K562 (cell line): ENCODE measurements at regions not wholly inside any gene's neighbourhood (a gene's known extent, or its start where the extent isn't known, plus 50 kb on each side); places are given as distances from the start of the nearest gene placed in this dataset.

Experiments
- ATAC-seq: fragments of 200-7000 bp; cut with Tn5 transposase; 3 replicates; pipeline ENCODE4 v1.9.1; 2020; ENCODE audit warnings: moderate library complexity
- BruUV-seq: library from RNA; stranded (reverse); fragments of 400-500 nt; replicated peaks from 2 replicates; lab custom pipeline; 2021; lab: Mats Ljungman, UMichigan
- CTCF ChIA-PET: fragments of 300-600 bp; formaldehyde crosslinking; extraction: SDS; loops from one replicate; lab custom pipeline; 2021; ENCODE audit warnings: low intra/inter-chr PET ratio; lab: Yijun Ruan, JAX
- POLR2A ChIA-PET: fragments of 300-600, 350-650 bp; sonication (Branson Sonifier 250); formaldehyde crosslinking; extraction: SDS; loops from one replicate; lab custom pipeline; 2021; ENCODE audit warnings: antibody characterized with exemption, inconsistent platforms; lab: Yijun Ruan, JAX
- DNase-seq, 4 experiments: peaks; one replicate each; pipeline versions ENCODE4 v3.0.0 to v3.0.0-alpha.2; 2011 to 2018; ENCODE audit warnings: low spot score in 3 of 4, mixed read lengths in 3 of 4; ENCODE audit errors: extremely low read depth in 1 of 4
- FAIRE-seq: peaks from 2 replicates; lab custom pipeline; 2011; peaks lifted over from hg19 to GRCh38; lab: Jason Lieb, UNC
- H2AFZ ChIP-seq: 2 replicates; pipeline ENCODE4 v1.6.0; 2011; ENCODE audit warnings: low read depth, low read length, control low read depth, inconsistent platforms
- H3K27ac ChIP-seq: fragments of 200-600 bp; 3 replicates; pipeline ENCODE4 v1.8.0; 2011; ENCODE audit warnings: low read depth, mild to moderate bottlenecking, control low read depth, inconsistent platforms, low read length, moderate library complexity, mixed read lengths; ENCODE audit errors: extremely low read depth
- H3K27me3 ChIP-seq, 2 experiments: fragments of 300-600 bp in 1 of 2; 2 replicates in 1 of 2; 3 replicates in 1 of 2; pipeline versions ENCODE4 v1.6.0 to v1.8.0; 2011; ENCODE audit warnings: inconsistent platforms in 2 of 2, low read length in 2 of 2, mild to moderate bottlenecking in 1 of 2, mixed read lengths in 1 of 2, moderate library complexity in 1 of 2; ENCODE audit not compliant: control insufficient read depth in 2 of 2, insufficient read depth in 2 of 2
- H3K36me3 ChIP-seq: fragments of 300-600 bp; 3 replicates; pipeline ENCODE4 v1.8.0; 2011; ENCODE audit warnings: mild to moderate bottlenecking, low read length, inconsistent platforms; ENCODE audit not compliant: control insufficient read depth, insufficient read depth
- H3K4me1 ChIP-seq, 2 experiments: fragments of 200-600 bp in 1 of 2; replicated peaks in 1 of 2; 2 replicates in 1 of 2; 3 replicates in 1 of 2; pipeline versions ENCODE4 v1.5.1 to v1.8.0; 2011; ENCODE audit warnings: inconsistent platforms in 2 of 2, low read length in 2 of 2, mild to moderate bottlenecking in 1 of 2, mixed read lengths in 1 of 2, moderate library complexity in 1 of 2; ENCODE audit not compliant: control insufficient read depth in 2 of 2, insufficient read depth in 2 of 2
- H3K4me2 ChIP-seq: 2 replicates; pipeline ENCODE4 v1.6.1; 2011; ENCODE audit warnings: low read length, control low read depth, inconsistent platforms, mixed read lengths; ENCODE audit not compliant: insufficient read depth
- H3K4me3 ChIP-seq: fragments of 200-600 bp; sonication (generic), shearing (Covaris generic); 2 replicates; pipeline ENCODE4 v1.5.1; 2016; ENCODE audit warnings: control low read depth, inconsistent platforms
- H3K79me2 ChIP-seq: fragments of 200-600 bp; 3 replicates; pipeline ENCODE4 v1.8.0; 2011; ENCODE audit warnings: low read length, inconsistent platforms; ENCODE audit not compliant: control insufficient read depth, insufficient read depth
- H3K9ac ChIP-seq, 2 experiments: 2 replicates each; pipeline versions ENCODE4 v1.6.0 to v1.6.1; 2011; ENCODE audit warnings: low read depth in 2 of 2, low read length in 2 of 2, control low read depth in 1 of 2, inconsistent platforms in 1 of 2, mild to moderate bottlenecking in 1 of 2, mixed read lengths in 1 of 2; ENCODE audit not compliant: insufficient read depth in 1 of 2
- H3K9me1 ChIP-seq: one replicate; pipeline ENCODE4 v1.6.0; 2011; ENCODE audit warnings: inconsistent platforms, mild to moderate bottlenecking, low read length, moderate library complexity; ENCODE audit not compliant: control insufficient read depth, insufficient read depth
- H3K9me3 ChIP-seq: replicated peaks from 2 replicates; pipeline ENCODE4 v1.5.1; 2011; ENCODE audit warnings: low read depth, low read length, inconsistent platforms; ENCODE audit not compliant: control insufficient read depth, insufficient read depth
- H4K20me1 ChIP-seq: replicated peaks from 2 replicates; pipeline ENCODE4 v1.6.1; 2011; ENCODE audit warnings: low read length, inconsistent platforms, mixed read lengths; ENCODE audit not compliant: control insufficient read depth, insufficient read depth
- BCL6 ChIP-seq: fragments of 250-450 bp; sonication (Bioruptor Pico); IDR thresholded peaks from 2 replicates; pipeline ENCODE4 v1.4.0; 2020
- CSDE1 ChIP-seq, 2 experiments: fragments of 450-650 bp; IDR thresholded peaks; 2 replicates each; pipeline ENCODE4 v1.6.1; 2016; ENCODE audit warnings: mild to moderate bottlenecking in 1 of 2
- DACH1 ChIP-seq: fragments of 450-650 bp; IDR thresholded peaks from 2 replicates; pipeline ENCODE4 v1.6.1; 2018; ENCODE audit not compliant: partially characterized antibody
- DDX20 ChIP-seq: fragments of 450-650 bp; IDR thresholded peaks from 2 replicates; pipeline ENCODE4 v1.6.1; 2016; ENCODE audit warnings: missing genetic modification characterization, low read depth, mild to moderate bottlenecking, missing compliant biosample characterization, moderate library complexity
- HIVEP1 ChIP-seq: fragments of 250-450 bp; sonication (Bioruptor Pico); IDR thresholded peaks from 2 replicates; pipeline ENCODE4 v1.4.0; 2020; ENCODE audit warnings: mild to moderate bottlenecking
- HNRNPLL ChIP-seq: fragments of 200-400 bp; formaldehyde crosslinking; IDR thresholded peaks from 2 replicates; pipeline ENCODE4 v1.6.1; 2017; ENCODE audit warnings: low read length, low read depth, mild to moderate bottlenecking; ENCODE audit not compliant: poor library complexity, severe bottlenecking
- L3MBTL2 ChIP-seq: fragments of 450-650 bp; IDR thresholded peaks from 2 replicates; pipeline ENCODE4 v1.6.1; 2016; ENCODE audit warnings: mild to moderate bottlenecking, moderate library complexity
- ZNF561 ChIP-seq: fragments of 450-650 bp; formaldehyde crosslinking; conservative IDR thresholded peaks from 2 replicates; pipeline ENCODE4 v1.4.0; 2020; ENCODE audit warnings: mild to moderate bottlenecking, moderate library complexity
- ZNF639 ChIP-seq, 2 experiments: fragments of 200-800 bp in 1 of 2; sonication (Bioruptor generic) in 1 of 2; sonication (generic) in 1 of 2; formaldehyde crosslinking in 1 of 2; IDR thresholded peaks in 1 of 2; conservative IDR thresholded peaks in 1 of 2; 2 replicates each; pipeline versions ENCODE4 v1.5.0 to v1.6.1; 2016 to 2020; ENCODE audit warnings: missing compliant biosample characterization in 1 of 2, missing genetic modification characterization in 1 of 2, missing genetic modification reagents in 1 of 2
- ZNF696 ChIP-seq: fragments of 250-450 bp; sonication (Bioruptor Pico); conservative IDR thresholded peaks from 2 replicates; pipeline ENCODE4 v1.4.0; 2020; ENCODE audit warnings: mild to moderate bottlenecking, moderate library complexity
- WGBS: fragments of 100-300 bp; shearing (Covaris generic); methylation state at CpG from one replicate; pipeline ENCODE4 v1.1.6; 2016; ENCODE audit warnings: low coverage, mixed read lengths; ENCODE audit not compliant: insufficient coverage; ENCODE audit errors: missing lambda C conversion rate; 5-methylcytosine and 5-hydroxymethylcytosine counted together
- in situ Hi-C: fragments of 300-500 bp; cut with MboI; formaldehyde crosslinking; loops from 4 replicates; pipeline ENCODE4 v1.15.0; 2018; ENCODE audit warnings: inconsistent platforms, mixed read lengths
- intact Hi-C: fragments of 100-400 bp; cut with micrococcal nuclease; formaldehyde crosslinking; loops from 2 replicates; pipeline ENCODE4 v1.14.2; 2022
- TF ChIP-seq, protein P1 (sequence below): fragments of 450-650 bp; IDR thresholded peaks from 2 replicates; pipeline ENCODE4 v1.6.1; 2017; ENCODE audit warnings: antibody characterized with exemption, mild to moderate bottlenecking
- TF ChIP-seq, protein P2 (sequence below): fragments of 450-650 bp; formaldehyde crosslinking; IDR thresholded peaks from 2 replicates; pipeline ENCODE4 v1.4.0; 2020; ENCODE audit warnings: mild to moderate bottlenecking, moderate library complexity

DNA sequence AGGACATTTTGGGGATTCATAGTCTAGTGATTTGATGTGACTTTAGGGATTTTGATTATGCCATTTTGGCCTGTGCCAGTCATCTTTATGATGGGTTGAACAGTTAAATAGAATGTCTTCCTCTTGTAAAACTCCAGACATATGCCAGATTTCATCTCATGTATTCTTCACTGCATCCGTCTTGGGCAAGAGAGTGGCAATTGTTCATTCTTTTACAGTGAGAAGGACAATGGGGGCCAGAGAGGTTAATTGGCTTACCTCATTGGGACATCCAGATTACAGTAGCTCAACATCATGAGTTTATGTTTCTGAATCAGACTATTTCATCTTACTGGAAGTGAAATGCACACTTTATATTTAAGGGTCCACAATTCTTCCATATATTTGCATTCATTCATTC, 108.2 kb upstream of the SLC38A2 start:
- in situ Hi-C loops (no loop called here), intact Hi-C loops (no loop called here)
- Histone ChIP-seq H3K4me1 (peaks cover 3 to 21% of the 10 kb centered on the region in 2 experiments; a peak in 4 of 5 replicates), H3K27ac (no peak overlapping the region), H3K9me3 (no peaks in the 10 kb centered on the region), H3K4me3 (no peak overlapping the region), H3K27me3 (no peaks in the 10 kb centered on the region), H3K4me2 (no peak overlapping the region), H3K79me2 (no peaks in the 10 kb centered on the region), H3K36me3 (no peaks in the 10 kb centered on the region), H2AFZ (no peak overlapping the region), H3K9ac (no peak overlapping the region), H3K9me1 (no peaks in the 10 kb centered on the region), H4K20me1 (no peaks in the 10 kb centered on the region)
- POLR2A ChIA-PET: interaction anchor here (0.6 kb wide), 1 partner anchor 121 kb away, joined by 3 read pairs; no protein-coding TSS in a partner anchor
- BruUV-seq: no TSS peak
- DNase-seq: no peak
- no peak for FAIRE-seq
- CTCF ChIA-PET: no interaction called here
- 60% methylated on average over 1 of the region's 1 CpG for WGBS
- no peak for ATAC-seq
- TF ChIP-seq CSDE1 (IDR thresholded peaks at IDR 0.05): no peak
- no peak for TF ChIP-seq DACH1
- TF ChIP-seq, protein P1, sequence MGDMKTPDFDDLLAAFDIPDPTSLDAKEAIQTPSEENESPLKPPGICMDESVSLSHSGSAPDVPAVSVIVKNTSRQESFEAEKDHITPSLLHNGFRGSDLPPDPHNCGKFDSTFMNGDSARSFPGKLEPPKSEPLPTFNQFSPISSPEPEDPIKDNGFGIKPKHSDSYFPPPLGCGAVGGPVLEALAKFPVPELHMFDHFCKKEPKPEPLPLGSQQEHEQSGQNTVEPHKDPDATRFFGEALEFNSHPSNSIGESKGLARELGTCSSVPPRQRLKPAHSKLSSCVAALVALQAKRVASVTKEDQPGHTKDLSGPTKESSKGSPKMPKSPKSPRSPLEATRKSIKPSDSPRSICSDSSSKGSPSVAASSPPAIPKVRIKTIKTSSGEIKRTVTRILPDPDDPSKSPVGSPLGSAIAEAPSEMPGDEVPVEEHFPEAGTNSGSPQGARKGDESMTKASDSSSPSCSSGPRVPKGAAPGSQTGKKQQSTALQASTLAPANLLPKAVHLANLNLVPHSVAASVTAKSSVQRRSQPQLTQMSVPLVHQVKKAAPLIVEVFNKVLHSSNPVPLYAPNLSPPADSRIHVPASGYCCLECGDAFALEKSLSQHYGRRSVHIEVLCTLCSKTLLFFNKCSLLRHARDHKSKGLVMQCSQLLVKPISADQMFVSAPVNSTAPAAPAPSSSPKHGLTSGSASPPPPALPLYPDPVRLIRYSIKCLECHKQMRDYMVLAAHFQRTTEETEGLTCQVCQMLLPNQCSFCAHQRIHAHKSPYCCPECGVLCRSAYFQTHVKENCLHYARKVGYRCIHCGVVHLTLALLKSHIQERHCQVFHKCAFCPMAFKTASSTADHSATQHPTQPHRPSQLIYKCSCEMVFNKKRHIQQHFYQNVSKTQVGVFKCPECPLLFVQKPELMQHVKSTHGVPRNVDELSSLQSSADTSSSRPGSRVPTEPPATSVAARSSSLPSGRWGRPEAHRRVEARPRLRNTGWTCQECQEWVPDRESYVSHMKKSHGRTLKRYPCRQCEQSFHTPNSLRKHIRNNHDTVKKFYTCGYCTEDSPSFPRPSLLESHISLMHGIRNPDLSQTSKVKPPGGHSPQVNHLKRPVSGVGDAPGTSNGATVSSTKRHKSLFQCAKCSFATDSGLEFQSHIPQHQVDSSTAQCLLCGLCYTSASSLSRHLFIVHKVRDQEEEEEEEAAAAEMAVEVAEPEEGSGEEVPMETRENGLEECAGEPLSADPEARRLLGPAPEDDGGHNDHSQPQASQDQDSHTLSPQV: no peak
- TF ChIP-seq, protein P2, sequence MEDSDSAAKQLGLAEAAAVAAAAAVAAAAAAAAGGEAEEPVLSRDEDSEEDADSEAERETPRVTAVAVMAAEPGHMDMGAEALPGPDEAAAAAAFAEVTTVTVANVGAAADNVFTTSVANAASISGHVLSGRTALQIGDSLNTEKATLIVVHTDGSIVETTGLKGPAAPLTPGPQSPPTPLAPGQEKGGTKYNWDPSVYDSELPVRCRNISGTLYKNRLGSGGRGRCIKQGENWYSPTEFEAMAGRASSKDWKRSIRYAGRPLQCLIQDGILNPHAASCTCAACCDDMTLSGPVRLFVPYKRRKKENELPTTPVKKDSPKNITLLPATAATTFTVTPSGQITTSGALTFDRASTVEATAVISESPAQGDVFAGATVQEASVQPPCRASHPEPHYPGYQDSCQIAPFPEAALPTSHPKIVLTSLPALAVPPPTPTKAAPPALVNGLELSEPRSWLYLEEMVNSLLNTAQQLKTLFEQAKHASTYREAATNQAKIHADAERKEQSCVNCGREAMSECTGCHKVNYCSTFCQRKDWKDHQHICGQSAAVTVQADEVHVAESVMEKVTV (CRISPR knock-in tag): no peak
- TF ChIP-seq DDX20 (tag): no peak
- no peak for TF ChIP-seq ZNF696
- no peak for TF ChIP-seq BCL6 (CRISPR knock-in tag)
- no peak for TF ChIP-seq HNRNPLL
- no peak for TF ChIP-seq HIVEP1
- TF ChIP-seq L3MBTL2: no peak
- no peak for TF ChIP-seq ZNF639 (CRISPR knock-in tag; conservative IDR thresholded peaks at IDR 0.05 in 1 of 2, IDR thresholded peaks at IDR 0.05 in 1 of 2)
- TF ChIP-seq ZNF561: no peak
